GM12864 (cell line): ENCODE measurements at regions not wholly inside any gene's neighbourhood (a gene's known extent, or its start where the extent isn't known, plus 50 kb on each side); places are given as distances from the start of the nearest gene placed in this dataset.
"Not testable (repeated sequence)": the region's sequence is repeated elsewhere in the genome, so short reads cannot be mapped to it uniquely, and the experiment has no call there.

Experiments used
- DNase-seq: peaks from one replicate; pipeline ENCODE4 v3.0.0-alpha.2; 2011; ENCODE audit warnings: low read depth
- H3K4me3 ChIP-seq: 2 replicates; pipeline ENCODE4 v1.5.1; 2011; ENCODE audit warnings: mild to moderate bottlenecking, low read depth, low read length, control low read depth
- TF ChIP-seq, protein P1 (sequence below): IDR thresholded peaks from 2 replicates; pipeline ENCODE4 v1.5.1; 2011; ENCODE audit warnings: low read depth, mild to moderate bottlenecking, moderate library complexity, low read length, control low read depth, inconsistent platforms; ENCODE audit errors: missing control alignments

GRCh38 chr4:30867427-30867826 is 147.3 kb downstream of the PCDH7 start:
- no peak overlapping the region for H3K4me3 ChIP-seq

GRCh38 chr4:30868111-30868895 is 148.1 kb downstream of the PCDH7 start:
- no peak overlapping the region for H3K4me3 ChIP-seq
- no peak for DNase-seq
- TF ChIP-seq, protein P1, sequence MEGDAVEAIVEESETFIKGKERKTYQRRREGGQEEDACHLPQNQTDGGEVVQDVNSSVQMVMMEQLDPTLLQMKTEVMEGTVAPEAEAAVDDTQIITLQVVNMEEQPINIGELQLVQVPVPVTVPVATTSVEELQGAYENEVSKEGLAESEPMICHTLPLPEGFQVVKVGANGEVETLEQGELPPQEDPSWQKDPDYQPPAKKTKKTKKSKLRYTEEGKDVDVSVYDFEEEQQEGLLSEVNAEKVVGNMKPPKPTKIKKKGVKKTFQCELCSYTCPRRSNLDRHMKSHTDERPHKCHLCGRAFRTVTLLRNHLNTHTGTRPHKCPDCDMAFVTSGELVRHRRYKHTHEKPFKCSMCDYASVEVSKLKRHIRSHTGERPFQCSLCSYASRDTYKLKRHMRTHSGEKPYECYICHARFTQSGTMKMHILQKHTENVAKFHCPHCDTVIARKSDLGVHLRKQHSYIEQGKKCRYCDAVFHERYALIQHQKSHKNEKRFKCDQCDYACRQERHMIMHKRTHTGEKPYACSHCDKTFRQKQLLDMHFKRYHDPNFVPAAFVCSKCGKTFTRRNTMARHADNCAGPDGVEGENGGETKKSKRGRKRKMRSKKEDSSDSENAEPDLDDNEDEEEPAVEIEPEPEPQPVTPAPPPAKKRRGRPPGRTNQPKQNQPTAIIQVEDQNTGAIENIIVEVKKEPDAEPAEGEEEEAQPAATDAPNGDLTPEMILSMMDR: no peak

More at GRCh38 chr4:30867427-30867826, 147.3 kb downstream of the PCDH7 start:
- TF ChIP-seq, protein P1: no peak
- DNase-seq: no peak

GRCh38 chr4:30869387-30869786 is 149.2 kb downstream of the PCDH7 start:
- H3K4me3 ChIP-seq, DNase-seq: not testable (repeated sequence)

GRCh38 chr4:30870513-30870912 is 150.3 kb downstream of the PCDH7 start:
- DNase-seq: no peak
- TF ChIP-seq, protein P1: no peak
- no peak overlapping the region for H3K4me3 ChIP-seq

GRCh38 chr4:30875658-30876269 is 155.6 kb downstream of the PCDH7 start:
- no peak overlapping the region for H3K4me3 ChIP-seq
- DNase-seq: no peak
- TF ChIP-seq, protein P1: no peak

GRCh38 chr4:30879855-30880598 is 159.9 kb downstream of the PCDH7 start:
- no peak for DNase-seq
- H3K4me3 ChIP-seq: no peak overlapping the region
- TF ChIP-seq, protein P1: no peak

- TF ChIP-seq, protein P1: no peak
- no peak overlapping the region for H3K4me3 ChIP-seq
- no peak for DNase-seq
Measured at GRCh38 chr4:30881985-30882384, 161.8 kb downstream of the PCDH7 start.
